K562 (cell line): ENCODE measurements at regions not wholly inside any gene's neighbourhood (a gene's known extent, or its start where the extent isn't known, plus 50 kb on each side); places are given as distances from the start of the nearest gene placed in this dataset.

Source experiments
- GABPB2 ChIP-seq: fragments of 250-450 bp; sonication (Bioruptor Pico); conservative IDR thresholded peaks from 2 replicates; pipeline ENCODE4 v1.5.1; 2021; ENCODE audit warnings: mild to moderate bottlenecking
- MAZ ChIP-seq, 2 experiments: fragments of 450-650 bp in 1 of 2; sonication (generic) in 1 of 2; formaldehyde crosslinking; IDR thresholded peaks in 1 of 2; conservative IDR thresholded peaks in 1 of 2; 2 replicates each; pipeline versions ENCODE4 v1.4.0 to v1.5.0; 2020; ENCODE audit warnings: mild to moderate bottlenecking in 1 of 2, missing genetic modification reagents in 1 of 2
- NELFE ChIP-seq: IDR thresholded peaks from 2 replicates; pipeline ENCODE4 v1.6.1; 2011; ENCODE audit warnings: mild to moderate bottlenecking; ENCODE audit not compliant: insufficient read depth, insufficient read length
- RBM15 ChIP-seq: fragments of 200-400 bp; formaldehyde crosslinking; IDR thresholded peaks from 2 replicates; pipeline ENCODE4 v1.6.1; 2018; ENCODE audit warnings: mild to moderate bottlenecking, low read length, moderate library complexity; ENCODE audit not compliant: insufficient read depth
- SMAD4 ChIP-seq: fragments of 250-450 bp; sonication (Bioruptor Pico); conservative IDR thresholded peaks from 2 replicates; pipeline ENCODE4 v1.8.0; 2021; ENCODE audit warnings: inconsistent platforms, mild to moderate bottlenecking, moderate library complexity
- SMARCE1 ChIP-seq: fragments of 450-650 bp; IDR thresholded peaks from 2 replicates; pipeline ENCODE4 v1.7.1; 2016; ENCODE audit warnings: mild to moderate bottlenecking
- SMC3 ChIP-seq: conservative IDR thresholded peaks from 2 replicates; pipeline ENCODE4 v1.6.1; 2011; ENCODE audit warnings: low read depth, low read length, improper control_type of control experiment; ENCODE audit not compliant: insufficient read depth
- SRSF3 ChIP-seq: fragments of 200-400 bp; formaldehyde crosslinking; IDR thresholded peaks from 2 replicates; pipeline ENCODE4 v1.6.1; 2016; ENCODE audit warnings: mild to moderate bottlenecking, low read length, moderate library complexity; ENCODE audit not compliant: insufficient read depth
- TRIM24 ChIP-seq, 2 experiments: fragments of 450-650 bp; IDR thresholded peaks; 2 replicates each; pipeline ENCODE4 v1.6.1; 2016
- ZNF263 ChIP-seq: sonication (generic); formaldehyde crosslinking; IDR thresholded peaks from 2 replicates; pipeline ENCODE4 v1.8.0; 2022; ENCODE audit warnings: mild to moderate bottlenecking, missing genetic modification reagents, borderline replicate concordance
- ZNF3 ChIP-seq: fragments of 250-450 bp; sonication (Bioruptor Pico); IDR thresholded peaks from 2 replicates; pipeline ENCODE4 v1.5.0; 2021; ENCODE audit warnings: mild to moderate bottlenecking, moderate library complexity
- TF ChIP-seq, protein P1 (sequence below): IDR thresholded peaks from 2 replicates; pipeline ENCODE4 v1.6.1; 2014; ENCODE audit warnings: antibody characterized with exemption
- TF ChIP-seq, protein P2 (sequence below): fragments of 450-650 bp; IDR thresholded peaks from 2 replicates; pipeline ENCODE4 v1.7.0; 2016; ENCODE audit warnings: borderline replicate concordance
- TF ChIP-seq, protein P3 (sequence below): sonication (generic); formaldehyde crosslinking; IDR thresholded peaks from 2 replicates; pipeline ENCODE4 v1.8.0; 2022; ENCODE audit warnings: mild to moderate bottlenecking, missing genetic modification reagents
- TF ChIP-seq, protein P4 (sequence below): fragments of 250-450 bp; sonication (Bioruptor Pico); IDR thresholded peaks from 2 replicates; pipeline ENCODE4 v1.8.0; 2021; ENCODE audit warnings: moderate library complexity, mild to moderate bottlenecking, inconsistent platforms
- TF ChIP-seq, protein P5 (sequence below): fragments of 450-650 bp; IDR thresholded peaks from 2 replicates; pipeline ENCODE4 v1.6.1; 2016; ENCODE audit warnings: low read depth, mild to moderate bottlenecking, moderate library complexity
- TF ChIP-seq, protein P6 (sequence below): sonication (generic); formaldehyde crosslinking; IDR thresholded peaks from 2 replicates; pipeline ENCODE4 v1.8.0; 2023; ENCODE audit warnings: mild to moderate bottlenecking, missing genetic modification reagents

DNA sequence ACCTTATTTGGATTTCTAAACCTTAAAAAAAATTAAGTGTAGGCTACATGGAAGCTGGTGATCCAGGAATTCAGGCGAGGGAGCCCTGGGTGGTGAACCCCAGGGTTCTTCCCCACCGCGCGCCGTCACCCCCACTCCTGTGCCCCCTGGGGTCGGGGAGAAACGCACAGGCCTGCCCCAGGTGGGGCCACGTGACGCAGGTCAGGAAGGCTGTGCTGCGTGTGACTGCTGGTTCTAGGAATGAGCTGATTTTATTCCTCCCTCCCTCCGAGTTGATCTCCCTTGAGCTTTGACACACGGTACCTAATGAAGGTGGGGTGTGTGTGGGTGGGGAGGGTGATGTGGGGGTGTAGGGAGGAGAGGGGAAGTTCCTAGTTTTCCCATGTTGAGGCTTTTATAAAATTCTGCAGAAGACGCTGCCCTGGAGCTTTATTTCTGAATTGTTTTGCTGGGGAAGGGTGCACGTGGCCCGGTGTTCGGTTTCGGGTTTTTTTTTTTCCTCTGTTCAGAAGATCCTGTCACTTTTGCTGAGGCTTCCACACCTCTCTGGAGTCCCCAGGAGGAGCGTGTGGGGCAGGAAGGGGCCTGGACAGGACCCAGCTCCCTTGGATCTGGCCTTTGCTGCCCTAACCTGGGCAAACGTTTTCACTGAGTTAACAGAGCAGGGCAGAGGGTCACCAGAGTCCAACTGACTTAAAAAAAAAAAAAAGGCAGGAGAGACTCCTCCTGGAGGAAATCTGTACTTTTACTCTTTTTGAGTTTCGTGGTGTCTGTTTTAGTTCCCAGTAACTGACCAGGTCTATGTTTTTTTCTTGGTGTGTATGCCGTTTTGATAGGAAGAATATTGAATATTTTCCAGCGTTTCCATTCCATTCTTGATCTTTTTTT, 55.8 kb upstream of the GSE1 start (continued):
- TF ChIP-seq SMC3 = 0 out of 2 replicates have a peak, but pooled peaks have one; percentile 3
- TF ChIP-seq, protein P1, sequence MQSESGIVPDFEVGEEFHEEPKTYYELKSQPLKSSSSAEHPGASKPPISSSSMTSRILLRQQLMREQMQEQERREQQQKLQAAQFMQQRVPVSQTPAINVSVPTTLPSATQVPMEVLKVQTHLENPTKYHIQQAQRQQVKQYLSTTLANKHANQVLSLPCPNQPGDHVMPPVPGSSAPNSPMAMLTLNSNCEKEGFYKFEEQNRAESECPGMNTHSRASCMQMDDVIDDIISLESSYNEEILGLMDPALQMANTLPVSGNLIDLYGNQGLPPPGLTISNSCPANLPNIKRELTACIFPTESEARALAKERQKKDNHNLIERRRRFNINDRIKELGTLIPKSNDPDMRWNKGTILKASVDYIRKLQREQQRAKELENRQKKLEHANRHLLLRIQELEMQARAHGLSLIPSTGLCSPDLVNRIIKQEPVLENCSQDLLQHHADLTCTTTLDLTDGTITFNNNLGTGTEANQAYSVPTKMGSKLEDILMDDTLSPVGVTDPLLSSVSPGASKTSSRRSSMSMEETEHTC = peak; percentile 29; the same call in 1 of the 2 replicates
- TF ChIP-seq, protein P2, sequence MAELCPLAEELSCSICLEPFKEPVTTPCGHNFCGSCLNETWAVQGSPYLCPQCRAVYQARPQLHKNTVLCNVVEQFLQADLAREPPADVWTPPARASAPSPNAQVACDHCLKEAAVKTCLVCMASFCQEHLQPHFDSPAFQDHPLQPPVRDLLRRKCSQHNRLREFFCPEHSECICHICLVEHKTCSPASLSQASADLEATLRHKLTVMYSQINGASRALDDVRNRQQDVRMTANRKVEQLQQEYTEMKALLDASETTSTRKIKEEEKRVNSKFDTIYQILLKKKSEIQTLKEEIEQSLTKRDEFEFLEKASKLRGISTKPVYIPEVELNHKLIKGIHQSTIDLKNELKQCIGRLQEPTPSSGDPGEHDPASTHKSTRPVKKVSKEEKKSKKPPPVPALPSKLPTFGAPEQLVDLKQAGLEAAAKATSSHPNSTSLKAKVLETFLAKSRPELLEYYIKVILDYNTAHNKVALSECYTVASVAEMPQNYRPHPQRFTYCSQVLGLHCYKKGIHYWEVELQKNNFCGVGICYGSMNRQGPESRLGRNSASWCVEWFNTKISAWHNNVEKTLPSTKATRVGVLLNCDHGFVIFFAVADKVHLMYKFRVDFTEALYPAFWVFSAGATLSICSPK = no peak
- TF ChIP-seq, protein P3, sequence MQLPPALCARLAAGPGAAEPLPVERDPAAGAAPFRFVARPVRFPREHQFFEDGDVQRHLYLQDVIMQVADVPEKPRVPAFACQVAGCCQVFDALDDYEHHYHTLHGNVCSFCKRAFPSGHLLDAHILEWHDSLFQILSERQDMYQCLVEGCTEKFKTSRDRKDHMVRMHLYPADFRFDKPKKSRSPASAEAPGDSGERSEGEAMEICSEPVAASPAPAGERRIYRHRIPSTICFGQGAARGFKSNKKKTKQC (CRISPR knock-in tag) = peak; percentile 54; the same call in 1 of the 2 replicates
- no peak for TF ChIP-seq TRIM24 (IDR thresholded peaks at IDR 0.05)
- TF ChIP-seq, protein P4, sequence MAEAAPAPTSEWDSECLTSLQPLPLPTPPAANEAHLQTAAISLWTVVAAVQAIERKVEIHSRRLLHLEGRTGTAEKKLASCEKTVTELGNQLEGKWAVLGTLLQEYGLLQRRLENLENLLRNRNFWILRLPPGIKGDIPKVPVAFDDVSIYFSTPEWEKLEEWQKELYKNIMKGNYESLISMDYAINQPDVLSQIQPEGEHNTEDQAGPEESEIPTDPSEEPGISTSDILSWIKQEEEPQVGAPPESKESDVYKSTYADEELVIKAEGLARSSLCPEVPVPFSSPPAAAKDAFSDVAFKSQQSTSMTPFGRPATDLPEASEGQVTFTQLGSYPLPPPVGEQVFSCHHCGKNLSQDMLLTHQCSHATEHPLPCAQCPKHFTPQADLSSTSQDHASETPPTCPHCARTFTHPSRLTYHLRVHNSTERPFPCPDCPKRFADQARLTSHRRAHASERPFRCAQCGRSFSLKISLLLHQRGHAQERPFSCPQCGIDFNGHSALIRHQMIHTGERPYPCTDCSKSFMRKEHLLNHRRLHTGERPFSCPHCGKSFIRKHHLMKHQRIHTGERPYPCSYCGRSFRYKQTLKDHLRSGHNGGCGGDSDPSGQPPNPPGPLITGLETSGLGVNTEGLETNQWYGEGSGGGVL = no peak
- TF ChIP-seq MAZ (CRISPR knock-in tag; conservative IDR thresholded peaks at IDR 0.05 in 1 of 2, IDR thresholded peaks at IDR 0.05 in 1 of 2) = peak in 1 of 2 experiments; percentile 7; a peak in 1 of 4 replicates
- no peak for TF ChIP-seq SRSF3
- TF ChIP-seq SMAD4 (CRISPR knock-in tag) = 0 out of 2 replicates have a peak, but pooled peaks have one; percentile 30
- TF ChIP-seq, protein P5, sequence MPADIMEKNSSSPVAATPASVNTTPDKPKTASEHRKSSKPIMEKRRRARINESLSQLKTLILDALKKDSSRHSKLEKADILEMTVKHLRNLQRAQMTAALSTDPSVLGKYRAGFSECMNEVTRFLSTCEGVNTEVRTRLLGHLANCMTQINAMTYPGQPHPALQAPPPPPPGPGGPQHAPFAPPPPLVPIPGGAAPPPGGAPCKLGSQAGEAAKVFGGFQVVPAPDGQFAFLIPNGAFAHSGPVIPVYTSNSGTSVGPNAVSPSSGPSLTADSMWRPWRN = no peak
- peak; percentile 46; the same call in 1 of the 2 replicates for TF ChIP-seq ZNF263
- TF ChIP-seq SMARCE1 = no peak
- TF ChIP-seq, protein P6, sequence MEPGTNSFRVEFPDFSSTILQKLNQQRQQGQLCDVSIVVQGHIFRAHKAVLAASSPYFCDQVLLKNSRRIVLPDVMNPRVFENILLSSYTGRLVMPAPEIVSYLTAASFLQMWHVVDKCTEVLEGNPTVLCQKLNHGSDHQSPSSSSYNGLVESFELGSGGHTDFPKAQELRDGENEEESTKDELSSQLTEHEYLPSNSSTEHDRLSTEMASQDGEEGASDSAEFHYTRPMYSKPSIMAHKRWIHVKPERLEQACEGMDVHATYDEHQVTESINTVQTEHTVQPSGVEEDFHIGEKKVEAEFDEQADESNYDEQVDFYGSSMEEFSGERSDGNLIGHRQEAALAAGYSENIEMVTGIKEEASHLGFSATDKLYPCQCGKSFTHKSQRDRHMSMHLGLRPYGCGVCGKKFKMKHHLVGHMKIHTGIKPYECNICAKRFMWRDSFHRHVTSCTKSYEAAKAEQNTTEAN (CRISPR knock-in tag) = no peak
- TF ChIP-seq ZNF3 (CRISPR knock-in tag) = no peak
- TF ChIP-seq NELFE = no peak
- no peak for TF ChIP-seq RBM15
- no peak for TF ChIP-seq GABPB2
